CD14-positive monocyte (primary cell): ENCODE measurements at regions not wholly inside any gene's neighbourhood (a gene's known extent, or its start where the extent isn't known, plus 50 kb on each side); places are given as distances from the start of the nearest gene placed in this dataset.

ENCODE experiments used
- DNase-seq, 3 donors: peaks; one replicate each; pipeline ENCODE4 v3.0.0-alpha.2; 2011 to 2022
- H2AFZ ChIP-seq: 2 replicates; pipeline ENCODE4 v1.6.0; 2012; ENCODE audit warnings: mild to moderate bottlenecking, low read depth, low read length, inconsistent platforms; ENCODE audit not compliant: insufficient read depth, poor library complexity, severe bottlenecking
- H3K27ac ChIP-seq, 2 donors: 1 replicate in 1 of 2; 2 replicates in 1 of 2; pipeline ENCODE4 v1.5.1; 2012 to 2013; ENCODE audit warnings: low read length in 2 of 2, control low read depth in 1 of 2, inconsistent platforms in 1 of 2, low read depth in 1 of 2, mild to moderate bottlenecking in 1 of 2
- H3K27me3 ChIP-seq, 2 donors: one replicate each; pipeline versions ENCODE4 v1.6.0 to v1.6.1; 2011 to 2013; ENCODE audit warnings: low read length in 2 of 2; ENCODE audit not compliant: control insufficient read depth in 2 of 2, insufficient read depth in 2 of 2
- H3K36me3 ChIP-seq, 2 donors: replicated peaks in 1 of 2; 1 replicate in 1 of 2; 2 replicates in 1 of 2; pipeline versions ENCODE4 v1.5.1 to v1.6.1; 2012 to 2013; ENCODE audit warnings: low read length in 2 of 2, control low read depth in 1 of 2, inconsistent platforms in 1 of 2, mild to moderate bottlenecking in 1 of 2; ENCODE audit not compliant: insufficient read depth in 2 of 2, control insufficient read depth in 1 of 2
- H3K4me1 ChIP-seq, 2 donors: 1 replicate in 1 of 2; 2 replicates in 1 of 2; pipeline versions ENCODE4 v1.5.1 to v1.6.1; 2012 to 2013; ENCODE audit warnings: low read length in 2 of 2, control low read depth in 1 of 2, inconsistent platforms in 1 of 2, mild to moderate bottlenecking in 1 of 2, moderate library complexity in 1 of 2; ENCODE audit not compliant: insufficient read depth in 2 of 2, control insufficient read depth in 1 of 2
- H3K4me2 ChIP-seq: replicated peaks from 2 replicates; pipeline ENCODE3; 2012; ENCODE audit warnings: low read length, moderate library complexity, mild to moderate bottlenecking; ENCODE audit not compliant: poor library complexity, severe bottlenecking; ENCODE audit errors: extremely low read depth
- H3K4me3 ChIP-seq, 3 experiments: fragments of 200-600 bp in 1 of 3; sonication (generic) in 1 of 3; replicated peaks in 1 of 3; 1 replicate in 2 of 3; 2 replicates in 1 of 3; pipeline ENCODE4 v1.5.1; 2011 to 2013; ENCODE audit warnings: low read length in 3 of 3, mild to moderate bottlenecking in 3 of 3, control low read depth in 2 of 3, low read depth in 2 of 3, inconsistent platforms in 1 of 3, moderate library complexity in 1 of 3
- H3K79me2 ChIP-seq: 2 replicates; pipeline ENCODE4 v1.6.0; 2012; ENCODE audit warnings: mild to moderate bottlenecking, control low read depth, inconsistent platforms, low read length, moderate library complexity; ENCODE audit not compliant: insufficient read depth
- H3K9ac ChIP-seq: 2 replicates; pipeline ENCODE4 v1.6.0; 2017; ENCODE audit warnings: low read length, mild to moderate bottlenecking; ENCODE audit not compliant: insufficient read depth, poor library complexity, severe bottlenecking
- H3K9me3 ChIP-seq, 2 donors: replicated peaks in 1 of 2; 1 replicate in 1 of 2; 2 replicates in 1 of 2; pipeline versions ENCODE4 v1.5.1 to v1.6.1; 2012 to 2013; ENCODE audit warnings: low read length in 2 of 2, control low read depth in 1 of 2; ENCODE audit not compliant: control insufficient read depth in 1 of 2, insufficient read depth in 1 of 2
- H4K20me1 ChIP-seq: 2 replicates; pipeline ENCODE4 v1.6.0; 2012; ENCODE audit warnings: mild to moderate bottlenecking, low read length, control low read depth, moderate library complexity; ENCODE audit not compliant: insufficient read depth
- H3K27ac Mint-ChIP-seq, 7 donors: one replicate each; pipeline ENCODE4 v1.8.0; 2020; ENCODE audit warnings: mild to moderate bottlenecking in 7 of 7, mixed read lengths in 7 of 7, moderate library complexity in 6 of 7, inconsistent platforms in 2 of 7
- H3K27me3 Mint-ChIP-seq, 3 donors: one replicate each; pipeline ENCODE4 v1.8.0; 2021 to 2022; ENCODE audit warnings: low read depth in 3 of 3, mild to moderate bottlenecking in 3 of 3, mixed read lengths in 3 of 3, moderate library complexity in 3 of 3, inconsistent platforms in 1 of 3
- H3K36me3 Mint-ChIP-seq, 2 donors: one replicate each; pipeline ENCODE4 v1.8.0; 2020; ENCODE audit warnings: mixed read lengths in 2 of 2, inconsistent platforms in 1 of 2, mild to moderate bottlenecking in 1 of 2
- H3K4me1 Mint-ChIP-seq: one replicate; pipeline ENCODE4 v1.8.0; 2020; ENCODE audit warnings: mild to moderate bottlenecking, mixed read lengths
- H3K4me3 Mint-ChIP-seq, 2 donors: one replicate each; pipeline ENCODE4 v1.8.0; 2020; ENCODE audit warnings: mild to moderate bottlenecking in 2 of 2, mixed read lengths in 2 of 2, moderate library complexity in 1 of 2
- H3K9me3 Mint-ChIP-seq, 7 donors: one replicate each; pipeline ENCODE4 v1.8.0; 2020 to 2022; ENCODE audit warnings: mixed read lengths in 7 of 7, mild to moderate bottlenecking in 6 of 7, moderate library complexity in 6 of 7, inconsistent platforms in 2 of 7
- CTCF ChIP-seq: fragments of 200-600 bp; IDR thresholded peaks from one replicate; pipeline ENCODE4 v1.8.0; 2022; ENCODE audit warnings: antibody characterized with exemption, mild to moderate bottlenecking
- WGBS: methylation state at CpG from one replicate; pipeline ENCODE4 v1.1.5; 2013; ENCODE audit warnings: missing lambda C conversion rate; ENCODE audit not compliant: insufficient coverage; 5-methylcytosine and 5-hydroxymethylcytosine counted together
- intact Hi-C, 2 donors: fragments of 100-400 bp; cut with micrococcal nuclease; formaldehyde crosslinking; loops; one replicate each; pipeline versions ENCODE4 v1.15.0 to v1.15.1; 2023

GRCh38 chr4:11336435-11336834 lies 92.3 kb downstream of the HS3ST1 start:
- no CpG with 5 or more reads among the region's 4 CpGs for WGBS
- no peaks in the 10 kb centered on the region for H3K4me1 ChIP-seq

GRCh38 chr4:11334887-11335286 lies 93.8 kb downstream of the HS3ST1 start:
- Mint-ChIP-seq H3K36me3 (no peaks in the 10 kb centered on the region), H3K27me3 (peaks cover 0 to 2% (median 0%) of the 10 kb centered on the region in 3 donors), H3K27ac (no peak overlapping the region), H3K4me3 (no peak overlapping the region), H3K9me3 (peaks cover 0 to 3% (median 1%) of the 10 kb centered on the region in 7 donors), H3K4me1 (peaks cover 8% of the 10 kb centered on the region)
- intact Hi-C loops: no loop called here
- Histone ChIP-seq H3K27me3 (no peaks in the 10 kb centered on the region), H2AFZ (no peak overlapping the region), H3K79me2 (no peaks in the 10 kb centered on the region), H3K36me3 (no peaks in the 10 kb centered on the region), H3K4me1 (no peaks in the 10 kb centered on the region), H3K4me2 (no peak overlapping the region), H3K9ac (no peak overlapping the region), H4K20me1 (no peaks in the 10 kb centered on the region), H3K4me3 (no peak overlapping the region), H3K27ac (no peak overlapping the region), H3K9me3 (no peaks in the 10 kb centered on the region)
- no peak for DNase-seq
- no peak for TF ChIP-seq CTCF
- WGBS: no CpG with 5 or more reads among the region's 4 CpGs

More at GRCh38 chr4:11336435-11336834, 92.3 kb downstream of the HS3ST1 start:
- TF ChIP-seq CTCF: no peak
- Histone ChIP-seq H3K4me3 (no peak overlapping the region), H3K9ac (no peak overlapping the region), H3K27me3 (no peaks in the 10 kb centered on the region), H3K9me3 (no peaks in the 10 kb centered on the region), H3K4me2 (no peak overlapping the region), H2AFZ (no peak overlapping the region), H4K20me1 (no peaks in the 10 kb centered on the region), H3K27ac (no peak overlapping the region), H3K79me2 (no peaks in the 10 kb centered on the region), H3K36me3 (no peaks in the 10 kb centered on the region)
- Mint-ChIP-seq H3K27me3 (peaks cover 0 to 2% (median 1%) of the 10 kb centered on the region in 3 donors), H3K4me1 (peaks cover 11% of the 10 kb centered on the region), H3K9me3 (peaks cover 0 to 3% (median 1%) of the 10 kb centered on the region in 7 donors), H3K4me3 (no peak overlapping the region), H3K36me3 (no peaks in the 10 kb centered on the region), H3K27ac (peak overlapping the region in 1 of 7 donors; percentile 12)
- intact Hi-C loops: no loop called here
- no peak for DNase-seq
